ENCODE measurements at regions not wholly inside any gene's neighbourhood (a gene's known extent, or its start where the extent isn't known, plus 50 kb on each side); places are given as distances from the start of the nearest gene placed in this dataset.
A peak's percentile ranks its signal among the peaks of the same experiment; 100 is the strongest.
"Not testable (repeated sequence)": the region's sequence is repeated elsewhere in the genome, so short reads cannot be mapped to it uniquely, and the experiment has no call there.

DNA sequence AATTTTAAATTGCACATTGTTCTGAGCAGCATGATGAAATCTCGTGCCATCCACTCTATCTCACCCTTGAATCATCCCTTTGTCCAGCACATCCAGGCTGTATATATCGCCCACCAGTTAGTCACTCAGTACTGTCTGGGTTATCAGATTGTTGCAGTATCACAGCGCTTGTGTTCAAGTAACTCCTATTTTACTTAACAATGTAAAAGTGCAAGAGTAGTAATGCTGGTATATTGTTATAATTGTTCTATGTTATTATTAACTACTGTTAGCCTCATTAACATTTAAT is 82.8 kb upstream of the NBPF26 start:
- peak; percentile 100 for ATAC-seq (replicated peaks in 1 of 2)

DNA sequence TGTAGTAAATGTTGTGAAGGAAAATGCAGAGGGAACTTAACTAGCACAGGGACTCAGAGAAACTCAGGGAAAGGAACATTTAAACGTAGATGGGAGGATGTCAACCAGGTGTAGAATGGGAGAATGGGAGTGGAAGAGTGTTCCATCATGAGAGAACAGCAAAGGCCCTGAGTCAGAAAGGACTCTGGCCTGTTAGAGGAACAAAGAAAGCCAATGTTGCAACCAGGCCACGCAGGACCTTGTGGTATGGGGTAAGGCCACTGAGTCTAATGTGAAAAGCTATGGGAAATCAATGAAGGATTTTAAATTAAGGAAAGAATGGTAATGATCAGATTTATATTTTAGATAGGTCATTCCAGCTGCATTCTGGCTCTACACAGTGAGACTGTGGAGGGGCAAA is 76.6 kb upstream of the NBPF26 start:
- DNase-seq; H3K27ac Mint-ChIP-seq; ATAC-seq (replicated peaks in 1 of 2); H3K9me3 Mint-ChIP-seq; H3K4me1 Mint-ChIP-seq (ENCODE audit: low read depth); H3K27me3 Mint-ChIP-seq (ENCODE audit: low read depth); H3K4me3 Mint-ChIP-seq; H3K36me3 Mint-ChIP-seq (ENCODE audit: insufficient read depth in 2 of 2): not testable (repeated sequence)

More for the DNA sequence above, 82.8 kb upstream of the NBPF26 start:
- not testable (repeated sequence) for H3K4me3 Mint-ChIP-seq; DNase-seq; H3K36me3 Mint-ChIP-seq (ENCODE audit: insufficient read depth in 2 of 2); H3K9me3 Mint-ChIP-seq; H3K27me3 Mint-ChIP-seq (ENCODE audit: low read depth); H3K27ac Mint-ChIP-seq; H3K4me1 Mint-ChIP-seq (ENCODE audit: low read depth)

DNA sequence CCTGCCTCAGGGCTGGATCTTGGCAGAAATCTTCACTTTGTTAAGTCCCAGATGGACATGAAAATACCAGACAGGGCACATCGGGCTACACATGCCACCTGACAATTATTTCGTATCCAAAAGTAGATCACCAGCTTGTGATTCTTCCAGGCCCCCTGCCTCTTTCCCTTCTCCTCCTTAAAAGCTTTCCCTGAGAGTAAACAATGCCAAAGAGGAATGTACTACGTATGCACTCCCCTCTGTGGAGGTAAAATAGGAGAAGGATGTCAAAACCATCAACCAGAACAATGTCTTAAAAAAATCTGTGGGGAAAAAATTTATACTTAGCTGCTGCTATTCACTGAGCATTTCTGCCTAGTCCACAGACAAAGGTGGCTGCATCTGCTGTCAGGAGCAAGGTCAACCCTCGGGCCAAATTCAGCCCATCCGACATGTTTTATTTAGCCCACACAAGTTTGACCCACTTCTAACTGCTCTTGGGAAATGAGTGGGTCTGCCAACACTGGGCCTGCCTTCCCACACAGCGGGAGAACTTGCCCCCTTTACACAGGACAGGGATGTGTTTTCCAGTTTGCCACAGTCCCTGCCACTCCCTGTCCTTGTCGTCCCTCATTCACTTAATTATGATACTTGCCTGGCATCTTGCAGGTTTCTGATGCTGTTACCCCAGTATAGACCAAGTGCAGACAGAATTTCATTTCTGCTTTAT is 74.7 kb upstream of the NBPF26 start:
- H3K27me3 Mint-ChIP-seq (ENCODE audit: low read depth); DNase-seq; H3K27ac Mint-ChIP-seq; H3K4me3 Mint-ChIP-seq; H3K9me3 Mint-ChIP-seq; ATAC-seq (replicated peaks in 1 of 2); H3K36me3 Mint-ChIP-seq (ENCODE audit: insufficient read depth in 2 of 2); H3K4me1 Mint-ChIP-seq (ENCODE audit: low read depth): not testable (repeated sequence)

DNA sequence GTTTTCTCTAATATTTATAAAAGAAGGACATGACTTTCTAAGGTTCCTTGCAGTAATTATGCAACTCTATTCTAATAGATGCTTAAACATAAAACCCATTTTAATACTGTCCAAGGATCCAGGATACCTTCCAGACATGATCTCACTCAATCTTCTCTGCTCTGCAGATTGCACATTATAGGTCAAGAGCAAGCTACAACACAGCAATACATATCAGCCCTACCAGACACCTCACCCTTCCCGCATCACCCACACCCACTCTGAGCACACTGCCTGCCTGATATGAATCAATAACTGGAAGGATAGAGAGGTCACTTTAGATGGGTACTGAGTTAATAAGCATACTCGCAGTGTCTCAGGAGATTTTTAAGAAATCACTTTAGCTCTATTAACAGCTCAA is 74.0 kb upstream of the NBPF26 start:
- DNase-seq; H3K4me1 Mint-ChIP-seq (ENCODE audit: low read depth); H3K36me3 Mint-ChIP-seq (ENCODE audit: insufficient read depth in 2 of 2); ATAC-seq (replicated peaks in 1 of 2); H3K9me3 Mint-ChIP-seq; H3K27me3 Mint-ChIP-seq (ENCODE audit: low read depth); H3K27ac Mint-ChIP-seq; H3K4me3 Mint-ChIP-seq: not testable (repeated sequence)

DNA sequence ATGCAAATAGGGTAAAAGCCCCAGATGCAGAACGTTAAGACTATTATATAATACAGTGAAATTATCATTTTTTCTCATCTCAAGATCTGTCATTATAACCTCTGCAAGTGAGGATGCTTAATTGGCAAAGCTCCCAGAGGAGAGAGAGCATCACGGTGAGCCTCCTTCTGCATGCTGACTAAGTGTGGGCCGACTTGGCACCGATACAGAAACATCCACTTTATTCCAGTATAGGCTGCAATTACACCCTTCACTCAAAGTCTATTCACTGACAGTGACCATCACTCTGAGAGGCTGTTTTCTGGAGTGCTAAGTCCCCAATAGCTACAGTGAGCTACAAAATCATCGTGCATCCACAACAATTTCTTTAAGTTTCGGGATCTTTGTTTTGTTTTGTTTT is 69.6 kb upstream of the NBPF26 start:
- H3K4me3 Mint-ChIP-seq; H3K27ac Mint-ChIP-seq; H3K27me3 Mint-ChIP-seq (ENCODE audit: low read depth); DNase-seq; H3K4me1 Mint-ChIP-seq (ENCODE audit: low read depth); ATAC-seq (replicated peaks in 1 of 2); H3K36me3 Mint-ChIP-seq (ENCODE audit: insufficient read depth in 2 of 2); H3K9me3 Mint-ChIP-seq: not testable (repeated sequence)

DNA sequence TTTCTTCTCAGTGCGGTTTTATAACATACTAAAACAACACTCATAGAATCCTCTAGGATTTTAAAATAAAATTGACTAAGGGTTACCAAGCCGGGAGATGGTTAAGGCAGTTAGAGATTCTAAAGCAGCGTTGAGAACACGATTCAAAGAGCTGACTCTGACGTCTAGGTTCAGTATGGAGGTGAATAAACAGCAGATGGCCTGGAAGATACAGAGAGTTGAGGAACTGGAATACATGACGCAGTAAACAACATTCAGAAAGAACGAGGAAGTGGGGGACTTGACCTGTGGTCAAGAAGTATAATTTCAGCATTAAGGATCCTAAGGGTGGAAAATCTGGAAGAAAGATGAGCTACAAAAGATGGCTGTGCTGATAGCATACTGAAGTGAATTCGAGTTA is 68.4 kb upstream of the NBPF26 start:
- not testable (repeated sequence) for H3K36me3 Mint-ChIP-seq (ENCODE audit: insufficient read depth in 2 of 2); H3K4me1 Mint-ChIP-seq (ENCODE audit: low read depth); ATAC-seq (replicated peaks in 1 of 2); H3K4me3 Mint-ChIP-seq; H3K27me3 Mint-ChIP-seq (ENCODE audit: low read depth); DNase-seq; H3K9me3 Mint-ChIP-seq; H3K27ac Mint-ChIP-seq

DNA sequence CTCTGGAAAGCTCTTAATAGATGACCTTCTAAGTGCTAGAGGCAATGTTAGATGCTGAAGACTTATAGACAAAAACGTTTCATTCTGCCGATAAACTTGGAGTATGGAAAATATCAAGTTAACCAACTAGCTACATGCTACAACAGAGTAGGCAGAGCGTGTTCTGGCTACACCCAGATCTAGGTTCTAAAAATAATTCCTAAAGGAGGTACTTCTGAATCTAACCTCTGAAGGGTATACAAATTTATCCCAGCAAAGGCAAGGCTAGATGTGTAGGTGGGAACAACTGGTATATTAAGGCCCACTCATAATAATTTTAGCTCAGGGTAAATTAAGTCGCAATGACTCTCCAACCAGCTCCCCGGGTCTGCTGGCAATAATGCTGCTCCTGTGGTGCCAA is 67.6 kb upstream of the NBPF26 start:
- not testable (repeated sequence) for H3K36me3 Mint-ChIP-seq (ENCODE audit: insufficient read depth in 2 of 2); H3K4me3 Mint-ChIP-seq; H3K27ac Mint-ChIP-seq; ATAC-seq (replicated peaks in 1 of 2); DNase-seq; H3K27me3 Mint-ChIP-seq (ENCODE audit: low read depth); H3K9me3 Mint-ChIP-seq; H3K4me1 Mint-ChIP-seq (ENCODE audit: low read depth)

DNA sequence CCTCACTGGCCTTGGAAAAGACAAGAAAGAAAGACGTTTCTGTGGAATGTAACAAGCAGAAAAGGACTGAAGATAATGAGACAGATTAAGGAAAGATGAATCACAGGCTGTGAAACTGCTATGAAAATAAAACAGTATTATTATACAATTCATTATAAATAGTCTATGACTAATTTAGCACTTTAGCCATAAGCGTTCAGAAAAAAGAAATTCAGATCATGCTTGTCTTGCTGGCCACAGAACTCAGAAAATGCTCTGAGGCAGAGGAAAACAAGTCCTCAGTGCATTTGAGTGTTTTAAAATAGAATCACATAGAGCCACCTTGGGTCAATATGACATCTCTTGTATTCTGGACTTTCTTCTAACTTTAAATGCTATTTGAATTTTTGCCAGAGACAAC is 65.9 kb upstream of the NBPF26 start:
- not testable (repeated sequence) for H3K9me3 Mint-ChIP-seq; H3K4me3 Mint-ChIP-seq; ATAC-seq (replicated peaks in 1 of 2); H3K36me3 Mint-ChIP-seq (ENCODE audit: insufficient read depth in 2 of 2); H3K27ac Mint-ChIP-seq; H3K27me3 Mint-ChIP-seq (ENCODE audit: low read depth); DNase-seq; H3K4me1 Mint-ChIP-seq (ENCODE audit: low read depth)

DNA sequence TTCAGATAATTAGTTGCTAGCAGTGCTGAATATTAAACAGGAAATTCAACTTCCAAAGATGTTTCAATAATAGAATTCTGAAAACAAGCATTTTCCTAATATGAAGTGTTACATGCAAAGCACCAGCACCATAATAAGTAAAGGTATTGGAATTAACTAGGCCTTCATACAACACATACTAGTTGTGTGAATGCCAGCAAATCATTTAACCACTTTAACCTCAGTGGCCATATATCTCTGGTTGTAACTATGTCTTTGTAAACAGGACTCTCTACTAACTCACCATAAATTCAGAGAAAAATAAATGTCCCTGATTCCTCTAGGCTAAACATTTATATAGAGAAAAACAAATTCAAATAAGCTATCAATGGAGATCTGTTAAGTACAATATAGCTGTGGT is 65.1 kb upstream of the NBPF26 start:
- peak; percentile 51 to 67 for ATAC-seq (replicated peaks in 1 of 2)
- not testable (repeated sequence) for H3K9me3 Mint-ChIP-seq; DNase-seq; H3K27ac Mint-ChIP-seq; H3K36me3 Mint-ChIP-seq (ENCODE audit: insufficient read depth in 2 of 2); H3K4me3 Mint-ChIP-seq; H3K27me3 Mint-ChIP-seq (ENCODE audit: low read depth); H3K4me1 Mint-ChIP-seq (ENCODE audit: low read depth)

DNA sequence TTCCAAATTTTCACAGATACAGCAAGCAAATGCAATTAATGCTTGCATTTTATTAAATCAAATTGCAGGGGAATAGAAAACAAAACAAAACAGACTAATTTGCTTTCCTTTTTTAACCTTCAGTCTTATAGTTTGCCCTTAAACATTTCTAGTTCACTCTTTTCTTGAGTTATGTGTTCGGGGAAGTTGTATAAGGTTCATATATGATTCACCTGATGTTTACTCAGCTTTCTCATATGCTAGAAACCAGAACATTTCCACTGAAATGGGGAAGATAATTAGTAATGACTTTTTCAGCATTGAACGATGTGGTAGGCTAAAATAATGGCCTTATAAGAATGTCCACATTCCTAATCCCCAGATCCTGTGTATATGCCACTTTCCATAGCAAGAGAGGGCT is 64.6 kb upstream of the NBPF26 start:
- not testable (repeated sequence) for H3K4me3 Mint-ChIP-seq; H3K27ac Mint-ChIP-seq; H3K36me3 Mint-ChIP-seq (ENCODE audit: insufficient read depth in 2 of 2); DNase-seq; H3K9me3 Mint-ChIP-seq; H3K27me3 Mint-ChIP-seq (ENCODE audit: low read depth); H3K4me1 Mint-ChIP-seq (ENCODE audit: low read depth)
- peak; percentile 71 to 75 for ATAC-seq (replicated peaks in 1 of 2)

DNA sequence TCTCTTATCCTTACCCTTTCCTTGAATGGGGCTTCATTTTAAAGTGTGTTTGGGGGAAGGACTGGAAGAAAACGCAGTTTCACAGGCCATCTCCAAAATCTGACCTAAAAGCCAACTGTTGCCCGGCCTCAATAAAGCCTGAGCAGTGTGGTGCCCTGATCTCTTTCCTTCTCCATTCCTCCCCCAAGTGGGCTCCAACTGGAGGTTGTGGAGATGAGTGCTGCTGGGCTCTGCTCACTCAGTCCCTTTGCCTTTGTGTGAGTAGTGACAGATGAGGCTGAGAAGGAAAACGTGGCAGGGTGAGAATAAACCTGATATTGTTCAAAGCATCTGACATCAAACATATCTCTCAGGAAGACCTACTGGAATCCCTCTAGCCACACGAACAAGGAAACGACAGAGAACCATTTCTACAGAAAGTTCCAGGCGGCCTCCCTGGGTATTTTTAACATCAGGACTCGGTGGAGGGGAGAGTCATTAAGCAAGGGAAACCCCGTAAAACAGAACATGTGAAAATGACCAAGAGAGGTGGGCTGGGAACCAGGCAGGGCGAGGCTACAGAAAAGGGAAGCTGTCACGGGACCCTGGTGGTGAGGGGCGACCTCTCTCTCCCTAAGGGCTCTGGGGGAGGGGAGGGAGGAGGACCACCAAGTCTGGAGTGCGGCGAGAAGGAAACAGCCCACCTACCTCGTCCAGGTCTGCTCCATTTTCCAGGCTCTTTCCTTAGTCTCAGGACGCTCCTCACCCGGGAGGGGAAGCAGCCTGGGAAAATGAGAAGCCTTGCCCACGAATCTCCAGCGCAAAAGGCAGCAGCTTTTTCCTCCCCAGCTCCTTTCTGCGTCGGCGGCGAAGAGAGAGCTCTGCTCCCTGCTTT is 59.1 kb upstream of the NBPF26 start:
- not testable (repeated sequence) for ATAC-seq (replicated peaks in 1 of 2); H3K9me3 Mint-ChIP-seq; H3K27me3 Mint-ChIP-seq (ENCODE audit: low read depth); H3K4me1 Mint-ChIP-seq (ENCODE audit: low read depth); DNase-seq; H3K36me3 Mint-ChIP-seq (ENCODE audit: insufficient read depth in 2 of 2); H3K27ac Mint-ChIP-seq
- peak overlapping the region; percentile 81 to 91 for H3K4me3 Mint-ChIP-seq

DNA sequence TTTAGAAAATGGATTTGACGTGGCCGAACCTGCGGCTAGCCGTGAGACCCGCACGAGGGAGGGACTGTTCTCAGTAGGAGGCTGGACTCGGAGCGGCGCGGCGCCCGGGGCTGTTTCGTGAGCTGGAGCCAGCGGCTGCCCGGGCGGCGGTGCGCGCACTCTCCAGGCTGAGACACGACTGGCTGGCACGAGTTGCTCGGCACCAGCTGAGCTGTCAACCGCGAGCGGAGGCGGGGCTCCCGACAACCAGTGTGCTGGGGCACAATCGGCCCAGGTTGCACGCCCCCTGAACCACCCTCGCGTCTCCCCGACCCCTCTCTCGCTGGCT is 58.5 kb upstream of the NBPF26 start:
- peak overlapping the region; percentile 81 to 91 for H3K4me3 Mint-ChIP-seq
- not testable (repeated sequence) for H3K27me3 Mint-ChIP-seq (ENCODE audit: low read depth); H3K9me3 Mint-ChIP-seq; H3K4me1 Mint-ChIP-seq (ENCODE audit: low read depth); H3K27ac Mint-ChIP-seq; H3K36me3 Mint-ChIP-seq (ENCODE audit: insufficient read depth in 2 of 2)
- DNase-seq, result peak; percentile 3 to 45
- ATAC-seq (replicated peaks in 1 of 2), result peak; percentile 97

DNA sequence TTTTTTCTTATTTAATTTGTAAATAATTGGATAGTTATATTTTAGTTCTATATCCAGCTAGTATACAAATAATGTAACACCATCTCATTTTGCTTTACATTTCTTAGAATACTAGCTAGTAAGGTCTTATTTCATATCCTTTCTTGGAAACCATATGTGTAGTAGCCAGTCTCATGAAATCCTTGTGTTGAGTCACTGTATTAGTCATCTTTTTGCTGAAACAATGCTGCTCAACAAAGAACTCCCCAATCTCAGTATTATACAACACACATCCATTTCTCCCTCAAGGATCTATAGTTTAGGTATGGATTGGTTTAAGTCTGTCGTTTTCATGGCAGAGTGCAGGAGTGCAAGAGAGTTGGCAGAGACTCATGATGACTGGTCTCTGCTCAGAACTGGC is 55.6 kb upstream of the NBPF26 start:
- H3K27me3 Mint-ChIP-seq (ENCODE audit: low read depth); DNase-seq; H3K36me3 Mint-ChIP-seq (ENCODE audit: insufficient read depth in 2 of 2); H3K4me3 Mint-ChIP-seq; H3K4me1 Mint-ChIP-seq (ENCODE audit: low read depth); H3K27ac Mint-ChIP-seq; H3K9me3 Mint-ChIP-seq: not testable (repeated sequence)
- ATAC-seq (replicated peaks in 1 of 2), result peak; percentile 47 to 63

Data from activated T-cell treated with anti-CD3 and anti-CD28 coated beads, Interleukin-2, amount 50 U/mL, for 72 hours (primary cell).